Left renal pelvis (tissue), 4 donors: ENCODE measurements at regions not wholly inside any gene's neighbourhood (a gene's known extent, or its start where the extent isn't known, plus 50 kb on each side); places are given as distances from the start of the nearest gene placed in this dataset.
"Not testable (repeated sequence)": the region's sequence is repeated elsewhere in the genome, so short reads cannot be mapped to it uniquely, and the experiment has no call there.

Experiments
- DNase-seq, 4 donors: peaks; one replicate each; pipeline ENCODE4 v3.0.0-alpha.2; 2013; ENCODE audit warnings: low read depth in 4 of 4, low spot score in 3 of 4

- DNase-seq: no peak
Measured at GRCh38 chr1:68653882-68654281, 157.0 kb upstream of the DEPDC1 start.

- no peak for DNase-seq
Measured at GRCh38 chr1:68673771-68674170, 176.9 kb upstream of the DEPDC1 start.

GRCh38 chr1:68675336-68675735, 178.5 kb upstream of the DEPDC1 start:
- DNase-seq: no peak

- no peak for DNase-seq
Measured at GRCh38 chr1:68677684-68678351, 180.9 kb upstream of the DEPDC1 start.

GRCh38 chr1:68696221-68696620, 199.3 kb upstream of the DEPDC1 start:
- DNase-seq: no peak

GRCh38 chr1:68703921-68704354, 207.1 kb upstream of the DEPDC1 start:
- DNase-seq: no peak

GRCh38 chr1:68704800-68705443, 208.0 kb upstream of the DEPDC1 start:
- no peak for DNase-seq

GRCh38 chr1:68705466-68705865, 208.6 kb upstream of the DEPDC1 start:
- no peak for DNase-seq

GRCh38 chr1:68706639-68707317, 209.9 kb upstream of the DEPDC1 start:
- DNase-seq: no peak

GRCh38 chr1:68717330-68717729, 220.4 kb upstream of the DEPDC1 start:
- DNase-seq: no peak

GRCh38 chr1:68720476-68720875, 223.6 kb upstream of the DEPDC1 start:
- DNase-seq: no peak

GRCh38 chr1:68723791-68724190, 226.9 kb upstream of the DEPDC1 start:
- no peak for DNase-seq

GRCh38 chr1:68725001-68725752, 228.3 kb upstream of the DEPDC1 start:
- no peak for DNase-seq

- not testable (repeated sequence) for DNase-seq
Measured at GRCh38 chr1:68739486-68739885, 242.6 kb upstream of the DEPDC1 start.

GRCh38 chr1:68745011-68745410, 248.1 kb upstream of the DEPDC1 start:
- no peak for DNase-seq

- DNase-seq: no peak
Measured at GRCh38 chr1:68745451-68745850, 248.6 kb upstream of the DEPDC1 start.

- no peak for DNase-seq
Measured at GRCh38 chr1:68746378-68746777, 249.5 kb upstream of the DEPDC1 start.

- DNase-seq: no peak
Measured at GRCh38 chr1:68751723-68752122, 254.8 kb upstream of the DEPDC1 start.

- DNase-seq: no peak
Measured at GRCh38 chr1:68758666-68759209, 261.9 kb upstream of the DEPDC1 start.

GRCh38 chr1:68767941-68768340, 271.1 kb upstream of the DEPDC1 start:
- DNase-seq: no peak

- DNase-seq: no peak
Measured at GRCh38 chr1:68770817-68771216, 273.9 kb upstream of the DEPDC1 start.
